ENCODE measurements at regions not wholly inside any gene's neighbourhood (a gene's known extent, or its start where the extent isn't known, plus 50 kb on each side); places are given as distances from the start of the nearest gene placed in this dataset.

DNA sequence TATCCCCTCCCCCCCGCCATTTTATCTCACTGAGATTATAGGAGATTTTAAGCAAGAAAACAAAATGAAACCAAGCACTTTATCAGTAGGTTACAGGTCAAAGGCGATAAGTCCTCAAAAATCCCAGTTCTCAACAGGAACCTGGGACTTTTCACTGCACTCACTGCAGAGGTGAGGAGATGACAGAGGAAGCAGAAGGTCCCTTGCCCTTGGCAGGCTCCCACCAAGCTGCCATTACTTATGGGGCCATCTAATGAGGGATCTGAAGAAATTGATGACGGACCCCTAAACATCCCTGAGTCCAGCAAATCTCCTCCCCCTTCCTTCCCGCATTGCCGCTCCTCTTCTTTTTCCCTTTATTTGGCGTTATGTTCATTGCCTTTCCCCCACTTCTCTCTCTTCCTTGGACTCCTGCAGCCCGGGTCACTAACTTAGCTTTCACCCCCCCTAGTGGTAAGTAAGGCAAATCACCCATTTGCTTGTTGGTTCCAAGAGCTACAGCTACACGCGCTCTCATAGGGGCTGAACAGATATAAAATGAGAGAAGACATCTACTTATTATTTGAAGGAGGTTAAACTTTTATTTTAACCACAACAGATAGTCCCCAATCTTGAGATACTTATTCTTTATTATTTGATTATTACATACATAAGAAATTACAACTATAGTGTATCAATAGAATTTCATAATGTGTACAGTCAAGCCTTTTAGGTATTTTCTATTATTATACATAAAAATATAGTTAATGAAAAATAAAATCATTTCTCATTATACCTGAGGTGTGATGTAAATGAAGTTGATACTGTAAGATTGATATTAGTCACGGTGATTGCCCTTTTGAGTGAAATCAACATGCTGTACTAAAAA, 52.0 kb upstream of the ARGLU1 start:
- TF ChIP-seq ARNTL (CRISPR knock-in tag; IDR thresholded peaks at IDR 0.05; ENCODE audit: borderline replicate concordance, low read depth) (no peak), ZFP30 (CRISPR knock-in tag; IDR thresholded peaks at IDR 0.05) (no peak), RARB (CRISPR knock-in tag; IDR thresholded peaks at IDR 0.05) (no peak), TCF4 (CRISPR knock-in tag; IDR thresholded peaks at IDR 0.05; ENCODE audit: borderline replicate concordance) (no peak), ZNF8 (CRISPR knock-in tag; IDR thresholded peaks at IDR 0.05) (0 out of 2 replicates have a peak, but pooled peaks have one; percentile 18), PPARA (CRISPR knock-in tag; IDR thresholded peaks at IDR 0.05; ENCODE audit: borderline replicate concordance) (no peak), GLIS3 (CRISPR knock-in tag; IDR thresholded peaks at IDR 0.05) (no peak), ZC3H10 (CRISPR knock-in tag; IDR thresholded peaks at IDR 0.05) (no peak), ZNF565 (CRISPR knock-in tag; conservative IDR thresholded peaks at IDR 0.05; ENCODE audit: low read depth) (no peak)
- TF ChIP-seq, protein P1, sequence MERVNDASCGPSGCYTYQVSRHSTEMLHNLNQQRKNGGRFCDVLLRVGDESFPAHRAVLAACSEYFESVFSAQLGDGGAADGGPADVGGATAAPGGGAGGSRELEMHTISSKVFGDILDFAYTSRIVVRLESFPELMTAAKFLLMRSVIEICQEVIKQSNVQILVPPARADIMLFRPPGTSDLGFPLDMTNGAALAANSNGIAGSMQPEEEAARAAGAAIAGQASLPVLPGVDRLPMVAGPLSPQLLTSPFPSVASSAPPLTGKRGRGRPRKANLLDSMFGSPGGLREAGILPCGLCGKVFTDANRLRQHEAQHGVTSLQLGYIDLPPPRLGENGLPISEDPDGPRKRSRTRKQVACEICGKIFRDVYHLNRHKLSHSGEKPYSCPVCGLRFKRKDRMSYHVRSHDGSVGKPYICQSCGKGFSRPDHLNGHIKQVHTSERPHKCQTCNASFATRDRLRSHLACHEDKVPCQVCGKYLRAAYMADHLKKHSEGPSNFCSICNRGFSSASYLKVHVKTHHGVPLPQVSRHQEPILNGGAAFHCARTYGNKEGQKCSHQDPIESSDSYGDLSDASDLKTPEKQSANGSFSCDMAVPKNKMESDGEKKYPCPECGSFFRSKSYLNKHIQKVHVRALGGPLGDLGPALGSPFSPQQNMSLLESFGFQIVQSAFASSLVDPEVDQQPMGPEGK (CRISPR knock-in tag; IDR thresholded peaks at IDR 0.05; ENCODE audit: borderline replicate concordance): no peak
- TF ChIP-seq, protein P2, sequence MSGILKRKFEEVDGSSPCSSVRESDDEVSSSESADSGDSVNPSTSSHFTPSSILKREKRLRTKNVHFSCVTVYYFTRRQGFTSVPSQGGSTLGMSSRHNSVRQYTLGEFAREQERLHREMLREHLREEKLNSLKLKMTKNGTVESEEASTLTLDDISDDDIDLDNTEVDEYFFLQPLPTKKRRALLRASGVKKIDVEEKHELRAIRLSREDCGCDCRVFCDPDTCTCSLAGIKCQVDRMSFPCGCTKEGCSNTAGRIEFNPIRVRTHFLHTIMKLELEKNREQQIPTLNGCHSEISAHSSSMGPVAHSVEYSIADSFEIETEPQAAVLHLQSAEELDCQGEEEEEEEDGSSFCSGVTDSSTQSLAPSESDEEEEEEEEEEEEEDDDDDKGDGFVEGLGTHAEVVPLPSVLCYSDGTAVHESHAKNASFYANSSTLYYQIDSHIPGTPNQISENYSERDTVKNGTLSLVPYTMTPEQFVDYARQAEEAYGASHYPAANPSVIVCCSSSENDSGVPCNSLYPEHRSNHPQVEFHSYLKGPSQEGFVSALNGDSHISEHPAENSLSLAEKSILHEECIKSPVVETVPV (CRISPR knock-in tag; IDR thresholded peaks at IDR 0.05): no peak
- TF ChIP-seq, protein P3, sequence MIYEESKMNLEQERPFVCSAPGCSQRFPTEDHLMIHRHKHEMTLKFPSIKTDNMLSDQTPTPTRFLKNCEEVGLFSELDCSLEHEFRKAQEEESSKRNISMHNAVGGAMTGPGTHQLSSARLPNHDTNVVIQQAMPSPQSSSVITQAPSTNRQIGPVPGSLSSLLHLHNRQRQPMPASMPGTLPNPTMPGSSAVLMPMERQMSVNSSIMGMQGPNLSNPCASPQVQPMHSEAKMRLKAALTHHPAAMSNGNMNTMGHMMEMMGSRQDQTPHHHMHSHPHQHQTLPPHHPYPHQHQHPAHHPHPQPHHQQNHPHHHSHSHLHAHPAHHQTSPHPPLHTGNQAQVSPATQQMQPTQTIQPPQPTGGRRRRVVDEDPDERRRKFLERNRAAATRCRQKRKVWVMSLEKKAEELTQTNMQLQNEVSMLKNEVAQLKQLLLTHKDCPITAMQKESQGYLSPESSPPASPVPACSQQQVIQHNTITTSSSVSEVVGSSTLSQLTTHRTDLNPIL (CRISPR knock-in tag; IDR thresholded peaks at IDR 0.05; ENCODE audit: low read depth): no peak
